ENCODE measurements at regions not wholly inside any gene's neighbourhood (a gene's known extent, or its start where the extent isn't known, plus 50 kb on each side); places are given as distances from the start of the nearest gene placed in this dataset.

DNA sequence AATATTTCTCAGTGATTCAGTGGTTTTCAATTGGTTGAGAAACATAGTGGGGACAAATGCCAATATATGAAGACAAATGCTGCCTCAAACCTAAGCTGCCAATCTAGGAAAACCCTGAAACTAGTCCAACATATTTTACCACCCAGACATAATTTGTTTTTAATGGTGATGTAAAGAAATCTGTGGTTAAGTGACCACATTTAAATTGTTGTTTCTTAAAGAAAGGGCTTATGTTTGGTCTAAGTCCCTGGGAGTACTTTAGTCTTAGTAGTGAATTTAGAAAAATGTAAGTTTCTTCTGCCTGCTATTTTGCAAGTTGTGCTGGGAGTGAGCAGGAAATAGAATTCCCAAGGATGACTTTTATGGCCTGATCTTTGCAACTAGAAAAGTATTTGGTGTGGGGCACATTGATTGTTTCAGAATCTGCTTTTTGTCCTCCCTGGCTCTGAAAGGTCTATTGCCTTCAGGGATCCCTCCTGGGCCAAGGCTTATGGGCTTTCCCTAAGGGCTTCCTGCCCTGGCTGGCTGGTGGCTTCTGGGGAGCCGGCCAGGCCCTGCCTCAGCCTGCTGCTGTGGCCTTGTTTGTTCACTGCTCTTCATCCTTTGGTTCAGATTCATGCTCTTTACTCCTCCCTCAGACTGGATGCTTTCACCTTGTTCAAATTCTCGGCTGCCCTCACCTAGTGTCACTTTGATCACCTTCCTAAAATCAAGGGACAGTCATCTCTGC lies 169.8 kb upstream of the JADE1 start:
- TF ChIP-seq, protein P1, sequence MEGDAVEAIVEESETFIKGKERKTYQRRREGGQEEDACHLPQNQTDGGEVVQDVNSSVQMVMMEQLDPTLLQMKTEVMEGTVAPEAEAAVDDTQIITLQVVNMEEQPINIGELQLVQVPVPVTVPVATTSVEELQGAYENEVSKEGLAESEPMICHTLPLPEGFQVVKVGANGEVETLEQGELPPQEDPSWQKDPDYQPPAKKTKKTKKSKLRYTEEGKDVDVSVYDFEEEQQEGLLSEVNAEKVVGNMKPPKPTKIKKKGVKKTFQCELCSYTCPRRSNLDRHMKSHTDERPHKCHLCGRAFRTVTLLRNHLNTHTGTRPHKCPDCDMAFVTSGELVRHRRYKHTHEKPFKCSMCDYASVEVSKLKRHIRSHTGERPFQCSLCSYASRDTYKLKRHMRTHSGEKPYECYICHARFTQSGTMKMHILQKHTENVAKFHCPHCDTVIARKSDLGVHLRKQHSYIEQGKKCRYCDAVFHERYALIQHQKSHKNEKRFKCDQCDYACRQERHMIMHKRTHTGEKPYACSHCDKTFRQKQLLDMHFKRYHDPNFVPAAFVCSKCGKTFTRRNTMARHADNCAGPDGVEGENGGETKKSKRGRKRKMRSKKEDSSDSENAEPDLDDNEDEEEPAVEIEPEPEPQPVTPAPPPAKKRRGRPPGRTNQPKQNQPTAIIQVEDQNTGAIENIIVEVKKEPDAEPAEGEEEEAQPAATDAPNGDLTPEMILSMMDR (IDR thresholded peaks at IDR 0.05), result no peak
- ATAC-seq (ENCODE audit: low FRiP score) (no peak), DNase-seq (ENCODE audit: low spot score) (no peak)

DNA sequence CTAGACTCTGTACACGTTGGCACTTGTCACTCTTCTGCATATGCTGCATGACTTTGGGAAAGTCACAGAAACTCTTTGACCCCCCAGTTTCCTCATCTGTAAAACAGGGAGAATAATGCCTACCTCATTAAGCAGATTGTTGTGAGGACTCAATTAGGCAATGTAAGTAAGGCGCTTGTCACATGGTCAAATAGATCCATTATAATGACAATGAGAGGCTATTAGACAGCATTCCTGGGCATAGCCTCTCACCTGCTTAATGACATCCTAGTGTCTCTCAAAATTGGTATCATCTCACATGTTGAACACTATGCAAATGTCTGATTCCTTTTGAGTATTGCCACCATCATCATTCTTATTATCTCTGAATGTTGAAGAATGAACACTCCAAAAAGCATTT lies 172.6 kb upstream of the JADE1 start:
- DNase-seq (ENCODE audit: low spot score), result no peak
- ATAC-seq (ENCODE audit: low FRiP score), result no peak
- TF ChIP-seq, protein P1 (IDR thresholded peaks at IDR 0.05), result no peak

DNA sequence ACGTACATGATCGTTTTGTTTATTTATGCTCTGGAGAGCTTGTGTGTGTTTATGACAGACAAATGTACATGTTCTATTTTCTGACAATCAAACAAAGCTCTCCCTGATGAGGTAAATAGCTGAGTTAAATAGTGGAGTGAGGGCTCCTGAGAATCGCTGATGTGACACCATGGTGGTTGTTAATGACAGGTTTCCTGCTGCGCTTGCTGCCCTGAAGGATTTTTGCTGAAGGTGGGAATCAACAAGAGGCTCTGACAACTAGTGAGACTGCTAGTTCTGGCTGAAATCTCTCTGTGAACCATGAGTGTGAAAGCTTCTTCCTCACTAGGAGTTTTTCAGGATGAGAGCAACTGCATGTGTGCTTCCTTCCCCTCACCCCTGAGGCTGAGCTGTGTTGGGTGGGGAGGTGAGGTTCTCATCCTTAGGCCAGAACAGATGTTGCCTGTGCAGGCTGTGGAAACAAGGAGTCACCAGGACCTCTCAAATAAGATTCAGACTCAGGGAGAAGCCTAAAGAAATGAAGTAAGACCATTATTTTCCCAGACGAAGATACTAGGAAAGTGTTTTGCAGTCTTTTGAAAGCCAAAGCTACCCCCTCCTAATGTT lies 173.4 kb upstream of the JADE1 start:
- ATAC-seq (ENCODE audit: low FRiP score), result no peak
- DNase-seq (ENCODE audit: low spot score), result no peak
- TF ChIP-seq, protein P1 (IDR thresholded peaks at IDR 0.05), result no peak

DNA sequence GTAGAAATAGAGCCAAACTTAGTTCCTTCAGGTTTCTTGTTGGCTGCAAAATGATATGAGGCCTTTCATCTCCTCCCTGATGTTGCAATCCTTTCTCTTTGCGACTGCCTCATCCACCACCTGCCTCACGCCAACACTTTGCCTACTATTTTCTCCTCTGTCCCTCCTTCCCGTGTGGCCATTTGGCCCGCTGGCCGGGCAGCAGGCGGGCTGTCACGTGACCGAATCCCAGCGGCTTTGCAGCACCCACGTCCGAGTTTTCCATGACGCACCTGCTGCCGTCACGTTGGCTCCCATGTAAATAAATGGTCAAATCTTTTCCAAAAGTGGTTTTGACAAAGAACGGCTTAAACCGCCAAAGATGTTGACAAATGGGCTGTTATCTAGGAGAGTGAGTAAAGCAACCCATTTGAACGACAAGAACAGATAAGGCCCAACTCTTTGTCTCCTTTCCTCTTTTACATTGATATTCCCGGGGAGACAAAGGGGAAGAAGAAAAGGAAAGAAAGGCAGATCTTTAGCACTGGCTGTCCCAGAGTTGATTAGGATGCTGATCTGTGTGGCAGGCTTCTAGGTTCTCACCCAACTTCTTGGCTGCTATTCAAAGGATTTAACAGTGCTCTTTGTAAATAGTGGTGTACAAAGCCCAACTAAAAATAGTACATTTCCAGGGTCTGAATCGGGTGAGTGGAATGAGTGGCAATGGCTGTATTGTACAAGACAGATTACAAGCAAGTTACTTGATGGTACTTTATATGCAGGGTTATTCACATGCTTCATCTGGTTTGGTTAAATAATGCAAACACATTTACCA lies 174.2 kb upstream of the JADE1 start:
- ATAC-seq (ENCODE audit: low FRiP score) (peak; percentile 74), DNase-seq (ENCODE audit: low spot score) (no peak)
- TF ChIP-seq, protein P1 (IDR thresholded peaks at IDR 0.05), result no peak

DNA sequence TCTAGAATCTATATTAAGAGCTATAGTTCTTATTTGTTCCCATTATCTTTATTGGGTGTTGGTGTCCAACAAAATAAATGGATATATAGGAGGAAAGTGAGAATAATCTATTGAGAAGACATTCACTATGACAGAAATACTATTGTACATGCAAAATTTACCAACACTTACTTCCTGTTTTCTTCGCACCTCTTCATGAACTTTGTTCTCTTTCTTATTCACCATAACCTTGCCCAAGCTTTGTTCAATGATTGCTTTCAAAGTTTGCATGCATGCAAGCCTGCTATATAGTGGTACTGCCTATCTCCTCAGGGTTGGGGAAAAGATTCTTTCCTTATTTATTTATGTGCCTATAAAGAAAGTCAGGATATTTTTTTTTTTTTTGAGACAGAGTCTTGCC lies 176.4 kb upstream of the JADE1 start:
- DNase-seq (ENCODE audit: low spot score), result no peak
- TF ChIP-seq, protein P1 (IDR thresholded peaks at IDR 0.05), result no peak
- ATAC-seq (ENCODE audit: low FRiP score), result no peak

DNA sequence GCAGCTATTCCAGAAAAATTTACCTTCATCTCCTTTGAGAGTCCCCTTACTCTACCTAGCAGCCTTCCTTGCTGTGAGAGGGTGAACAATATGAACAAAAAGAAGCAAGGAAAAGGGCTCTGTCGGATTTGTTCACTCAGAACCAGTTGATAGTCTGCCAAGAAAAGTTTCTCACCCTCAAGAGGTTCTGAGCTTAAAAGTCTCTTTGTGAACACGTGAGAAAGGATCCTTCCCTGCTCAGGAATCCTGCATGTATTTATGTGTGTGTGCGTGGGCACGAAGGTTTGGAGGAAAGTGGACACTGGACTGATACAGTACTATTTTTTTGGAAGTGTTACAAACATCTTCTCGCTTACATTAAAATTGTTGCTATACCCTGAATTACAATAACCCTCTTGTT lies 178.6 kb upstream of the JADE1 start:
- DNase-seq (ENCODE audit: low spot score) (no peak), ATAC-seq (ENCODE audit: low FRiP score) (no peak)
- TF ChIP-seq, protein P1 (IDR thresholded peaks at IDR 0.05), result no peak

Data from omental fat pad (tissue), 3 donors.